ENCODE measurements at regions not wholly inside any gene's neighbourhood (a gene's known extent, or its start where the extent isn't known, plus 50 kb on each side); places are given as distances from the start of the nearest gene placed in this dataset.

DNA sequence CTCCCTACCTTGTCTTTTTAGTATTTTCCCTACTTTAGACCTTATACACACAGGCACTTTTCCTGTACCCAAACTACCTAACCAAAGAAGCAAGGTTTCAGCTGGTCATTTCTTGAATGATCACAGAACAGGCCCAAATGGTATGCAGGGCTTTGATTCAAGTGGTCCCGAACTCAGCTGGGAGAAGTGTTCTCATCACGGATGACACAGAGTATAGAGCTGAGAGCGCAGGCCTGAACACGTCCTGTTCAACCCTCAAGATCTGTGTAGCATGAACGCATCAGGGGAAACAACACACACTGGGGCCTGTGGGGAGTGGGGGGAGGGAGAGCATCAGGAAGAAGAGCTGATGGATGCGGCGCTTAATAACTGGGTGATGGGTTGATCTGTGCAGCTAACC is 318.2 kb downstream of the SFMBT2 start:
- H3K27me3 Mint-ChIP-seq (ENCODE audit: insufficient read depth, low read depth), result no peaks in the 10 kb centered on the region
- no peak overlapping the region for H3K27ac Mint-ChIP-seq
- H3K36me3 Mint-ChIP-seq, result no peaks in the 10 kb centered on the region
- no peak overlapping the region for H3K9ac ChIP-seq
- H4K20me1 ChIP-seq (ENCODE audit: low read depth), result no peaks in the 10 kb centered on the region
- H3K4me3 ChIP-seq, result no peak overlapping the region
- no peaks in the 10 kb centered on the region for H3K9me3 ChIP-seq (ENCODE audit: low read depth)
- H3K4me3 Mint-ChIP-seq, result no peak overlapping the region
- H3K79me2 ChIP-seq (ENCODE audit: low read depth), result no peaks in the 10 kb centered on the region
- H3K36me3 ChIP-seq, result no peaks in the 10 kb centered on the region
- H3K27me3 ChIP-seq, result no peaks in the 10 kb centered on the region
- H3K4me1 Mint-ChIP-seq, result no peaks in the 10 kb centered on the region
- H2AFZ ChIP-seq (replicated peaks), result no peak overlapping the region
- TF ChIP-seq EZH2phosphoT487 (IDR thresholded peaks at IDR 0.05) (no peak), EZH2 (IDR thresholded peaks at IDR 0.05) (no peak)
- TF ChIP-seq, protein P1, sequence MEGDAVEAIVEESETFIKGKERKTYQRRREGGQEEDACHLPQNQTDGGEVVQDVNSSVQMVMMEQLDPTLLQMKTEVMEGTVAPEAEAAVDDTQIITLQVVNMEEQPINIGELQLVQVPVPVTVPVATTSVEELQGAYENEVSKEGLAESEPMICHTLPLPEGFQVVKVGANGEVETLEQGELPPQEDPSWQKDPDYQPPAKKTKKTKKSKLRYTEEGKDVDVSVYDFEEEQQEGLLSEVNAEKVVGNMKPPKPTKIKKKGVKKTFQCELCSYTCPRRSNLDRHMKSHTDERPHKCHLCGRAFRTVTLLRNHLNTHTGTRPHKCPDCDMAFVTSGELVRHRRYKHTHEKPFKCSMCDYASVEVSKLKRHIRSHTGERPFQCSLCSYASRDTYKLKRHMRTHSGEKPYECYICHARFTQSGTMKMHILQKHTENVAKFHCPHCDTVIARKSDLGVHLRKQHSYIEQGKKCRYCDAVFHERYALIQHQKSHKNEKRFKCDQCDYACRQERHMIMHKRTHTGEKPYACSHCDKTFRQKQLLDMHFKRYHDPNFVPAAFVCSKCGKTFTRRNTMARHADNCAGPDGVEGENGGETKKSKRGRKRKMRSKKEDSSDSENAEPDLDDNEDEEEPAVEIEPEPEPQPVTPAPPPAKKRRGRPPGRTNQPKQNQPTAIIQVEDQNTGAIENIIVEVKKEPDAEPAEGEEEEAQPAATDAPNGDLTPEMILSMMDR (IDR thresholded peaks at IDR 0.05), result no peak
- DNase-seq (ENCODE audit: low spot score), result no peak
- no peaks in the 10 kb centered on the region for H3K4me1 ChIP-seq
- no peaks in the 10 kb centered on the region for H3F3A ChIP-seq (ENCODE audit: low read depth)
- no peak overlapping the region for H3K4me2 ChIP-seq
- no peaks in the 10 kb centered on the region for H3K9me3 Mint-ChIP-seq
- H3K27ac ChIP-seq, result no peak overlapping the region

DNA sequence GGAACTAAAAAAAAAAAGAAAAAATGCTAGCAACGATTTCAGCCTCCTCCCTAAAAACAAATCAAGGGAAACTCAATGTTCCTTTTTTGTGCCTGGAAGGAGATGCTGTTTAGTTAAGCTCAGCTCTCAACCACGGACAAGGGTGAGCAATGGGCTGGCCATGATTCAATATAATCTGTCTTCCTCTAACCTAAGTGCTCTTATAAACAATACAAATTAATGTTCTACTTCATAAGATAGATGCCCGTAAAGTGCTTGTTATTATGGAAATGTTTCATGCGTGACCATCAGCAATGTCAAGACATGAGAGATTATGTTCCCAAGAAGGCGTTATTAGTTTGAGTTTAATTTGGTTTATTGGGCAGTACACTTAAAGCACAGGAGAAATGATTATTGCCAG is 320.3 kb downstream of the SFMBT2 start:
- Mint-ChIP-seq H3K4me1 (peaks cover 12% of the 10 kb centered on the region), H3K27me3 (ENCODE audit: insufficient read depth, low read depth) (no peaks in the 10 kb centered on the region), H3K36me3 (no peaks in the 10 kb centered on the region), H3K4me3 (no peak overlapping the region), H3K9me3 (no peaks in the 10 kb centered on the region), H3K27ac (no peak overlapping the region)
- Histone ChIP-seq H4K20me1 (ENCODE audit: low read depth) (no peaks in the 10 kb centered on the region), H3K9me3 (ENCODE audit: low read depth) (no peaks in the 10 kb centered on the region), H3K79me2 (ENCODE audit: low read depth) (no peaks in the 10 kb centered on the region), H3K4me3 (no peak overlapping the region), H3K4me2 (no peak overlapping the region), H3K36me3 (no peaks in the 10 kb centered on the region), H3K27ac (no peak overlapping the region), H3K4me1 (peaks cover 3% of the 10 kb centered on the region), H3K27me3 (no peaks in the 10 kb centered on the region), H3K9ac (no peak overlapping the region), H3F3A (ENCODE audit: low read depth) (peaks cover 3% of the 10 kb centered on the region), H2AFZ (replicated peaks) (no peak overlapping the region)
- no peak for DNase-seq (ENCODE audit: low spot score)
- TF ChIP-seq, protein P1 (IDR thresholded peaks at IDR 0.05), result no peak
- no peak for TF ChIP-seq EZH2 (IDR thresholded peaks at IDR 0.05)
- TF ChIP-seq EZH2phosphoT487 (IDR thresholded peaks at IDR 0.05), result no peak

DNA sequence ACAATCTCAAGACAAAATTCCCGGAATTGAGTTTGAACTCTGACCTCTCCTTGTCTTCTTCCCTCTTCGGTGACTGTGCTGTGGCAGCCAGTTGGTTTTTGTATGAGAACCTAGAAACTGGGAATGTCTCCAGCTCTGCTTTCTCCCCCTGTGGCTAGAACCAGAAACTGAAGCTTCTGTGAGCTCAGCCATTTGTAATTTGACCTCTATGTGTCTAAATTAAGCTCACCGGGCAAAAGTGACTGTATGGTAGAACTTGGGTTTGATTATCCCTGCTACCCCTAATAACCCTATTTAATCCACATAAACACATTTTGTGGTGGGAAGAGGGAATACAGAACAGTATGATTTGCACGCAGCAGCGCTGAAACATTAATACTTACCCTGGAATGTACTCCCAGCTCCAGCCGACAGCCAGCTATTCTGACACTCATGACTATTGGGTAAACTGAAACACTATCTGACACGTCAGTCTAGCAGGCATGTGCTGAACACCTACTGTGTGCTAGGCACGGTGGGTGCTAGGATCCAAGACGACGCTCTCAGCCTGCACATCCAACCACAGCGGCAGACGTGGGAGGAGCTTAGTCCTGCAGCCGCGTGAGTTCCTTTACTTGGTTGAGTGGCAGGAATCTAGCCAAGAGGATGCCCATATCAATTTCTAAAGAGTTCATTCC is 324.8 kb downstream of the SFMBT2 start:
- H3K9me3 Mint-ChIP-seq, result no peaks in the 10 kb centered on the region
- Histone ChIP-seq H3K4me2 (no peak overlapping the region), H3K4me1 (peaks cover 25% of the 10 kb centered on the region), H3K36me3 (no peaks in the 10 kb centered on the region), H2AFZ (replicated peaks) (no peak overlapping the region), H3K79me2 (ENCODE audit: low read depth) (no peaks in the 10 kb centered on the region), H3K9me3 (ENCODE audit: low read depth) (no peaks in the 10 kb centered on the region), H3K4me3 (no peak overlapping the region), H3K9ac (no peak overlapping the region), H3F3A (ENCODE audit: low read depth) (peaks cover 4% of the 10 kb centered on the region), H4K20me1 (ENCODE audit: low read depth) (no peaks in the 10 kb centered on the region), H3K27me3 (no peaks in the 10 kb centered on the region), H3K27ac (no peak overlapping the region)
- H3K4me1 Mint-ChIP-seq, result peaks cover 38% of the 10 kb centered on the region
- peak; percentile 51 for DNase-seq (ENCODE audit: low spot score)
- H3K4me3 Mint-ChIP-seq, result no peak overlapping the region
- H3K27me3 Mint-ChIP-seq (ENCODE audit: insufficient read depth, low read depth), result no peaks in the 10 kb centered on the region
- no peaks in the 10 kb centered on the region for H3K36me3 Mint-ChIP-seq
- TF ChIP-seq, protein P1 (IDR thresholded peaks at IDR 0.05), result peak; percentile 25
- TF ChIP-seq EZH2phosphoT487 (IDR thresholded peaks at IDR 0.05), result no peak
- H3K27ac Mint-ChIP-seq, result peak overlapping the region; percentile 87

All from neural progenitor cell (in vitro differentiated cells).